OCI-LY7 (cell line): ENCODE measurements at regions not wholly inside any gene's neighbourhood (a gene's known extent, or its start where the extent isn't known, plus 50 kb on each side); places are given as distances from the start of the nearest gene placed in this dataset.

Source experiments
- BruUV-seq: library from RNA; stranded (reverse); fragments of 400-500 nt; replicated peaks from 2 replicates; lab custom pipeline; 2021; lab: Mats Ljungman, UMichigan
- CTCF ChIA-PET: fragments of 300-600 bp; sonication (Branson Sonifier 250); formaldehyde crosslinking; loops from one replicate; lab custom pipeline; 2022; ENCODE audit warnings: antibody characterized with exemption; ENCODE audit not compliant: unreplicated experiment; lab: Charles Lee
- POLR2A ChIA-PET: fragments of 300-600 bp; sonication (Branson Sonifier 250); formaldehyde crosslinking; loops from one replicate; lab custom pipeline; 2022; ENCODE audit warnings: antibody characterized with exemption; lab: Charles Lee
- DNase-seq: peaks from one replicate; pipeline ENCODE4 v3.0.0-alpha.2; 2015; ENCODE audit warnings: low spot score
- H2AFZ ChIP-seq: fragments of 200-600 bp; sonication (generic), shearing (Covaris generic); 2 replicates; pipeline ENCODE4 v1.6.1; 2014; ENCODE audit warnings: mild to moderate bottlenecking, antibody characterized with exemption, low read length, moderate library complexity
- H3K27ac ChIP-seq: fragments of 200-600 bp; sonication (generic); 2 replicates; pipeline ENCODE4 v1.5.1; 2014; ENCODE audit warnings: mixed run types, low read depth, mild to moderate bottlenecking, moderate library complexity, low read length, inconsistent platforms; ENCODE audit not compliant: poor library complexity, severe bottlenecking
- H3K36me3 ChIP-seq: fragments of 200-600 bp; sonication (generic); 2 replicates; pipeline ENCODE4 v1.6.1; 2014; ENCODE audit warnings: mild to moderate bottlenecking, antibody characterized with exemption, low read length, moderate library complexity, mixed read lengths; ENCODE audit not compliant: insufficient read depth
- H3K4me1 ChIP-seq: fragments of 200-600 bp; sonication (generic); 2 replicates; pipeline ENCODE4 v1.5.1; 2014; ENCODE audit warnings: mild to moderate bottlenecking, low read length; ENCODE audit not compliant: insufficient read depth, poor library complexity, severe bottlenecking
- H3K4me2 ChIP-seq: fragments of 200-600 bp; sonication (generic); 2 replicates; pipeline ENCODE4 v1.6.1; 2014; ENCODE audit warnings: mild to moderate bottlenecking, low read length
- H3K4me3 ChIP-seq: fragments of 200-600 bp; sonication (generic); 2 replicates; pipeline ENCODE4 v1.5.1; 2014; ENCODE audit warnings: mild to moderate bottlenecking, low read depth, low read length; ENCODE audit not compliant: poor library complexity, severe bottlenecking
- H3K79me2 ChIP-seq: fragments of 200-600 bp; sonication (generic); 2 replicates; pipeline ENCODE4 v1.6.1; 2016; ENCODE audit warnings: low read depth, mild to moderate bottlenecking, low read length, moderate library complexity, mixed read lengths; ENCODE audit not compliant: insufficient read depth
- H3K9me2 ChIP-seq: fragments of 200-600 bp; sonication (generic); 2 replicates; pipeline ENCODE4 v1.6.1; 2016; ENCODE audit warnings: mild to moderate bottlenecking, low read length, mixed read lengths; ENCODE audit not compliant: insufficient read depth
- H3K9me3 ChIP-seq: fragments of 200-600 bp; sonication (generic); 2 replicates; pipeline ENCODE4 v1.6.1; 2014; ENCODE audit warnings: mild to moderate bottlenecking, mixed run types, low read length, mixed read lengths
- H4K20me1 ChIP-seq: fragments of 200-600 bp; sonication (generic); 2 replicates; pipeline ENCODE4 v1.6.1; 2014; ENCODE audit warnings: mild to moderate bottlenecking, antibody characterized with exemption, low read length, moderate library complexity, mixed read lengths; ENCODE audit not compliant: insufficient read depth
- CTCF ChIP-seq: fragments of 200-600 bp; sonication (generic); conservative IDR thresholded peaks from 2 replicates; pipeline ENCODE4 v1.5.1; 2014; ENCODE audit warnings: mild to moderate bottlenecking, antibody characterized with exemption, low read length, moderate library complexity, mixed read lengths
- EZH2phosphoT487 ChIP-seq: fragments of 200-600 bp; sonication (generic); IDR thresholded peaks from 2 replicates; pipeline ENCODE4 v1.6.1; 2018; ENCODE audit warnings: low read depth, borderline replicate concordance, mild to moderate bottlenecking, mixed run types, antibody characterized with exemption, low read length, moderate library complexity, mixed read lengths
- intact Hi-C: fragments of 100-400 bp; cut with micrococcal nuclease; formaldehyde crosslinking; loops from one replicate; pipeline ENCODE4 v1.10.0; 2022; ENCODE audit not compliant: unreplicated experiment

GRCh38 chr14:106840258-106840657 is 1313.9 kb downstream of the TMEM121 start:
- H3K4me1 ChIP-seq = peaks cover 44% of the 10 kb centered on the region
- intact Hi-C loops = no loop called here
- no peaks in the 10 kb centered on the region; the same call in 1 of the 2 replicates for H3K36me3 ChIP-seq
- no TSS peak for BruUV-seq
- H3K79me2 ChIP-seq = peaks cover 13% of the 10 kb centered on the region; the same call in 1 of the 2 replicates
- H3K4me3 ChIP-seq = no peak overlapping the region
- DNase-seq = peak; percentile 74
- peak overlapping the region; percentile 13 for H3K4me2 ChIP-seq
- no peaks in the 10 kb centered on the region for H4K20me1 ChIP-seq
- H2AFZ ChIP-seq = no peak overlapping the region
- no peaks in the 10 kb centered on the region for H3K9me3 ChIP-seq
- no peaks in the 10 kb centered on the region for H3K9me2 ChIP-seq
- POLR2A ChIA-PET = interaction anchor here (0.9 to 1.6 kb wide), 3 partner anchors 9 to 26 kb away, joined by 3 to 9 read pairs (median 4); no protein-coding TSS in a partner anchor
- CTCF ChIA-PET = interaction anchor here (0.5 to 2.4 kb wide), 4 partner anchors 9 to 38 kb away, joined by 3 to 22 read pairs (median 7); no protein-coding TSS in a partner anchor
- TF ChIP-seq EZH2phosphoT487 = no peak
- TF ChIP-seq CTCF = peak; percentile 71
- H3K27ac ChIP-seq = peak overlapping the region; percentile 8

- no peak for TF ChIP-seq EZH2phosphoT487
- TF ChIP-seq CTCF = peak; percentile 30; the same call in 1 of the 2 replicates
- CTCF ChIA-PET = interaction anchor here (0.5 to 2.4 kb wide), 4 partner anchors 10 to 39 kb away, joined by 3 to 22 read pairs (median 7); no protein-coding TSS in a partner anchor
Observed at GRCh38 chr14:106840991-106841390, 1314.6 kb downstream of the TMEM121 start.

GRCh38 chr14:106841701-106842100 is 1315.3 kb downstream of the TMEM121 start:
- DNase-seq = no peak
- intact Hi-C loops = no loop called here
- peak overlapping the region; percentile 16 for H3K27ac ChIP-seq
- CTCF ChIA-PET = interaction anchor here (2.4 kb wide), 1 partner anchor 31 kb away, joined by 11 read pairs; no protein-coding TSS in a partner anchor
- H3K36me3 ChIP-seq = no peaks in the 10 kb centered on the region; the same call in 1 of the 2 replicates
- H2AFZ ChIP-seq = no peak overlapping the region
- no peaks in the 10 kb centered on the region for H4K20me1 ChIP-seq
- POLR2A ChIA-PET = interaction anchor here (1.0 to 1.6 kb wide), 2 partner anchors 11 to 51 kb away, joined by 3 to 9 read pairs; no protein-coding TSS in a partner anchor
- H3K9me2 ChIP-seq = no peaks in the 10 kb centered on the region
- H3K4me1 ChIP-seq = peaks cover 44% of the 10 kb centered on the region
- peaks cover 28% of the 10 kb centered on the region; the same call in 1 of the 2 replicates for H3K79me2 ChIP-seq
- no peaks in the 10 kb centered on the region for H3K9me3 ChIP-seq
- no peak overlapping the region for H3K4me2 ChIP-seq
- no peak overlapping the region for H3K4me3 ChIP-seq
- no TSS peak for BruUV-seq
- TF ChIP-seq EZH2phosphoT487 (no peak), CTCF (no peak)

More at GRCh38 chr14:106840991-106841390, 1314.6 kb downstream of the TMEM121 start:
- H2AFZ ChIP-seq = no peak overlapping the region
- peaks cover 44% of the 10 kb centered on the region for H3K4me1 ChIP-seq
- DNase-seq = peak; percentile 24
- no peak overlapping the region for H3K4me3 ChIP-seq
- POLR2A ChIA-PET = interaction anchor here (0.9 to 1.6 kb wide), 4 partner anchors 10 to 51 kb away, joined by 3 to 9 read pairs (median 4); no protein-coding TSS in a partner anchor
- H3K36me3 ChIP-seq = no peaks in the 10 kb centered on the region; the same call in 1 of the 2 replicates
- H3K9me3 ChIP-seq = no peaks in the 10 kb centered on the region
- H4K20me1 ChIP-seq = no peaks in the 10 kb centered on the region
- BruUV-seq = no TSS peak
- no peaks in the 10 kb centered on the region for H3K9me2 ChIP-seq
- H3K27ac ChIP-seq = peak overlapping the region; percentile 16
- H3K79me2 ChIP-seq = peaks cover 21% of the 10 kb centered on the region; the same call in 1 of the 2 replicates
- intact Hi-C loops = no loop called here
- no peak overlapping the region for H3K4me2 ChIP-seq
